GM12892 (cell line): ENCODE measurements at regions not wholly inside any gene's neighbourhood (a gene's known extent, or its start where the extent isn't known, plus 50 kb on each side); places are given as distances from the start of the nearest gene placed in this dataset.

Experiments
- POLR2A ChIP-seq: IDR thresholded peaks from 2 replicates; pipeline ENCODE4 v1.6.1; 2011; ENCODE audit warnings: low read depth, low read length, control low read depth
- TAF1 ChIP-seq: IDR thresholded peaks from 2 replicates; pipeline ENCODE4 v1.6.1; 2011; ENCODE audit warnings: low read depth, mild to moderate bottlenecking, control low read depth, low read length, borderline replicate concordance

DNA sequence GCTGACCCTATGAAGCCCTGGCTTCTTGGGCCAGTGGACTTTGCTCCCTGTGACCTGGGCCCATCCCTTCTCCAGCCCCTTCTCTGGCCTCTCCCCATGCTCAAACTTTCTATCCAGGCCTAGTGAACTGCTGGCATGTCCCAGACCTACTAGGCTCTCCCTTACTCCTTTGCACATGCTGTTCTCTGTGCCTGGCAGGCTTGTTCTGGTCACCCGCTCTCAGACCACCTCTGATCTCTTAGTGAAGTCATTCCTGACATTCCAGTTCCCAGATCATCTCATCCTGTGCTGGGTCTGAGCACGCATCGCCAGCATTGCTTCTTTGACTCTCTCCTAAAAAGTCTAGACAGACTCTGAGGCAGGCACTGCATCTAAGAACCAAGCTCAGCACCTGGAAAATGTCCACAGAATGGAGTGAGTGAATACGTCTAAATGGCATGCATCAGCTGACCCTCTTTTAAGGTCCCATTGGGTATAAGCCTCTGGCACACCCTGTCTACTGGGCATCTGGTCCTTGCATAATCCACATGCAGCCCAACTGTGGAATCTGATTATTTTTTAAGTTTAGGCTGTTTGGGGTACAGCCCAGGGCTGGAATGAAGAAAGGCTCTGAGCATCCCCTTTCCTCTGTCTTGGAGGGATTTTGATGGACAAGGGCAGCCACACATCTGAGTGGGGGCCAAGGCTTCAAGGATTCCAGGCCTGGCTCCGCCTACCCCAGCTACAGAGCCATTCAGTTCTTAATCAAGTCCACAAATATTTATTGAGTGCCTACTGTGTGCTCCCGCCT, 130.6 kb upstream of the HAAO start:
- TF ChIP-seq TAF1 (no peak), POLR2A (no peak)
